Keratinocyte (primary cell): ENCODE measurements at regions not wholly inside any gene's neighbourhood (a gene's known extent, or its start where the extent isn't known, plus 50 kb on each side); places are given as distances from the start of the nearest gene placed in this dataset.

Source experiments
- DNase-seq: peaks from one replicate; pipeline ENCODE4 v3.0.0-alpha.2; 2011; ENCODE audit warnings: low read depth, missing footprints, low spot score
- FAIRE-seq: peaks from 2 replicates; lab custom pipeline; 2011; peaks lifted over from hg19 to GRCh38; lab: Jason Lieb, UNC
- H2AFZ ChIP-seq: 2 replicates; pipeline ENCODE4 v1.6.0; 2012; ENCODE audit warnings: low read length, control low read depth, inconsistent platforms; ENCODE audit not compliant: control insufficient read depth
- H3K27ac ChIP-seq: 2 replicates; pipeline ENCODE4 v1.5.1; 2011; ENCODE audit warnings: low read length; ENCODE audit not compliant: control insufficient read depth, insufficient read depth
- H3K27me3 ChIP-seq: 3 replicates; pipeline ENCODE4 v1.6.0; 2011; ENCODE audit warnings: low read length; ENCODE audit not compliant: control insufficient read depth, insufficient read depth; ENCODE audit errors: extremely low read depth
- H3K36me3 ChIP-seq, 2 experiments: 2 replicates in 1 of 2; 3 replicates in 1 of 2; pipeline ENCODE4 v1.5.1; 2011; ENCODE audit warnings: low read length in 2 of 2, mild to moderate bottlenecking in 1 of 2; ENCODE audit not compliant: control insufficient read depth in 2 of 2, insufficient read depth in 2 of 2; ENCODE audit errors: extremely low read depth in 1 of 2
- H3K4me1 ChIP-seq: 3 replicates; pipeline ENCODE4 v1.5.1; 2011; ENCODE audit warnings: low read length; ENCODE audit not compliant: control insufficient read depth, insufficient read depth; ENCODE audit errors: extremely low read depth
- H3K4me2 ChIP-seq: 3 replicates; pipeline ENCODE4 v1.6.0; 2011; ENCODE audit warnings: low read depth, low read length; ENCODE audit not compliant: control insufficient read depth, insufficient read depth; ENCODE audit errors: extremely low read depth
- H3K4me3 ChIP-seq, 3 experiments: fragments of 200-600 bp in 1 of 3; sonication (generic) in 1 of 3; 2 replicates in 2 of 3; 3 replicates in 1 of 3; pipeline ENCODE4 v1.5.1; 2011 to 2016; ENCODE audit warnings: low read length in 3 of 3, mild to moderate bottlenecking in 3 of 3, control low read depth in 2 of 3, inconsistent platforms in 1 of 3, low read depth in 1 of 3, mixed read lengths in 1 of 3, mixed run types in 1 of 3, moderate library complexity in 1 of 3; ENCODE audit not compliant: control insufficient read depth in 2 of 3, insufficient read depth in 2 of 3; ENCODE audit errors: extremely low read depth in 1 of 3
- H3K79me2 ChIP-seq: 2 replicates; pipeline ENCODE4 v1.6.0; 2012; ENCODE audit warnings: low read length; ENCODE audit not compliant: control insufficient read depth, insufficient read depth
- H3K9ac ChIP-seq: 3 replicates; pipeline ENCODE4 v1.6.0; 2011; ENCODE audit warnings: low read length; ENCODE audit not compliant: control insufficient read depth, insufficient read depth; ENCODE audit errors: extremely low read depth
- H3K9me1 ChIP-seq: 3 replicates; pipeline ENCODE4 v1.6.0; 2011; ENCODE audit warnings: low read length; ENCODE audit not compliant: control insufficient read depth, insufficient read depth; ENCODE audit errors: extremely low read depth
- H3K9me3 ChIP-seq: 2 replicates; pipeline ENCODE4 v1.5.1; 2012; ENCODE audit warnings: low read depth, low read length; ENCODE audit not compliant: control insufficient read depth
- H4K20me1 ChIP-seq: 3 replicates; pipeline ENCODE4 v1.6.0; 2011; ENCODE audit warnings: low read length; ENCODE audit not compliant: control insufficient read depth, insufficient read depth; ENCODE audit errors: extremely low read depth
- EZH2 ChIP-seq: IDR thresholded peaks from one replicate; pipeline ENCODE4 v1.6.1; 2012; ENCODE audit warnings: inconsistent platforms, mild to moderate bottlenecking, low read length, moderate library complexity
- dilution Hi-C: fragments of 300-500 bp; cut with MboI; formaldehyde crosslinking; loops from one replicate; pipeline ENCODE4 v1.7.0; 2020; ENCODE audit warnings: low sequenced_read_pairs; ENCODE audit not compliant: extremely low pct_ligation_motif_present
- TF ChIP-seq, protein P1 (sequence below), 3 experiments: IDR thresholded peaks in 1 of 3; conservative IDR thresholded peaks in 1 of 3; optimal IDR thresholded peaks in 1 of 3; 2 replicates in 2 of 3; 3 replicates in 1 of 3; pipeline versions ENCODE3 to v1.5.1; 2011; ENCODE audit warnings: low read length in 3 of 3, mild to moderate bottlenecking in 3 of 3, moderate library complexity in 2 of 3, control low read depth in 1 of 3, inconsistent platforms in 1 of 3; ENCODE audit not compliant: insufficient read depth in 2 of 3; ENCODE audit errors: extremely low read depth in 1 of 3

DNA sequence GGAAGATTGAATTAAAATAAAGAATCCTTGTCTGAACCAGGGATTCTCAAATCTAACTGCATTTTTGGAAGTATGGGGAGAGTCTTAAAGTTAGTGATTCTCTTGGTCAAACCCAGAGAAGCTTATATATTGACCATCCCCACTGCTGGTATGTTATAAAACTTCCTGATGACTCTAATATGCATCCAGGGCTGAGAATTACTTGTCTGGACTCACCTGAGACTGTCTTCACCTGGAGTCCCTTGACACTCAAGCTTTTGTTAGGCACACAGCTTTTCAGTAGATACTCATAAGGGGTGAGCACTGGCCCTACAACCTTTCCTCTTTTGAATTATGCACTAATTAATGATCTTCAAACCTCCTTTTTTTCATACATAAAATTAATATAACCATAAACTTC lies 149.6 kb upstream of the GULP1 start:
- peak overlapping the region; percentile 80 for H3K27ac ChIP-seq
- H3K4me1 ChIP-seq = peaks cover 19% of the 10 kb centered on the region
- H3K4me2 ChIP-seq = peak overlapping the region; percentile 54
- H3K9ac ChIP-seq = peak overlapping the region; percentile 10
- H3K4me3 ChIP-seq = no peak overlapping the region
- dilution Hi-C loops = no loop called here
- no peaks in the 10 kb centered on the region for H4K20me1 ChIP-seq
- H3K27me3 ChIP-seq = no peaks in the 10 kb centered on the region
- no peak for DNase-seq
- H3K9me1 ChIP-seq = no peaks in the 10 kb centered on the region
- H3K36me3 ChIP-seq = no peaks in the 10 kb centered on the region
- TF ChIP-seq, protein P1, sequence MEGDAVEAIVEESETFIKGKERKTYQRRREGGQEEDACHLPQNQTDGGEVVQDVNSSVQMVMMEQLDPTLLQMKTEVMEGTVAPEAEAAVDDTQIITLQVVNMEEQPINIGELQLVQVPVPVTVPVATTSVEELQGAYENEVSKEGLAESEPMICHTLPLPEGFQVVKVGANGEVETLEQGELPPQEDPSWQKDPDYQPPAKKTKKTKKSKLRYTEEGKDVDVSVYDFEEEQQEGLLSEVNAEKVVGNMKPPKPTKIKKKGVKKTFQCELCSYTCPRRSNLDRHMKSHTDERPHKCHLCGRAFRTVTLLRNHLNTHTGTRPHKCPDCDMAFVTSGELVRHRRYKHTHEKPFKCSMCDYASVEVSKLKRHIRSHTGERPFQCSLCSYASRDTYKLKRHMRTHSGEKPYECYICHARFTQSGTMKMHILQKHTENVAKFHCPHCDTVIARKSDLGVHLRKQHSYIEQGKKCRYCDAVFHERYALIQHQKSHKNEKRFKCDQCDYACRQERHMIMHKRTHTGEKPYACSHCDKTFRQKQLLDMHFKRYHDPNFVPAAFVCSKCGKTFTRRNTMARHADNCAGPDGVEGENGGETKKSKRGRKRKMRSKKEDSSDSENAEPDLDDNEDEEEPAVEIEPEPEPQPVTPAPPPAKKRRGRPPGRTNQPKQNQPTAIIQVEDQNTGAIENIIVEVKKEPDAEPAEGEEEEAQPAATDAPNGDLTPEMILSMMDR (optimal IDR thresholded peaks at IDR 0.05 in 1 of 3, IDR thresholded peaks at IDR 0.05 in 1 of 3, conservative IDR thresholded peaks at IDR 0.05 in 1 of 3; ENCODE audit: extremely low read depth in 1 of 3, insufficient read depth in 2 of 3, low read length in 3 of 3) = no peak
- no peak for TF ChIP-seq EZH2
- no peaks in the 10 kb centered on the region for H3K79me2 ChIP-seq
- peak overlapping the region; percentile 82 for H2AFZ ChIP-seq
- no peaks in the 10 kb centered on the region for H3K9me3 ChIP-seq
- peak; percentile 5 for FAIRE-seq

DNA sequence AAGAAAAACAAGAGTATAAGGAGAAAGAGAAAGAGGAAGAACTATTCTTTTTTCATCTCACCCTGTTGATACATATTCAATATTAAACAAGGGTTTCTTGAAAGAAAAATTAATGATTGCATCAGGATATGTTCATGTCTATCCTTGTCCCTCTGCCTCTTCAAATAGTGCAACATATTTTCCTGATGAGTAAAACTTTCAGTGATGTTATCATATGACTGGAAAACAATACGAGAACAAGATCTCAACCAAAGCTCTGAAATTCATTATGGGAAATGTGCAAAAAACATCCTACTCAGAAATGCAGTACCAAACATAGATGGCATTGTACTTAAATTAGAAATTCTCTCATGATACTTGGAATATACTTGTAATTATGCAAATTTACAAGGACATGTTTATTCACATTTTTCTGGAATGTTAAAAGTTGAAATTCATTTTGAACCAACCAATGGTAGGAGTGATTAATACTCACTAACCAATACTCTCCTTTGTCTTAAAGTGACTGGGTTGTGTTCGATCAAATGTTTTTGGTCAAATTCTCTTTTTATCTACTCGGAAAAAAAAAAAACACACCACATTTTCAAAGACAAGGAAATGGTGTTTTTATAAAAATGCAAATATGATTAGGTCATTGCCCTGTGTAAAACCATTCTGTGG lies 148.9 kb upstream of the GULP1 start:
- Histone ChIP-seq H3K79me2 (no peaks in the 10 kb centered on the region), H3K27ac (peak overlapping the region; percentile 80), H3K36me3 (no peaks in the 10 kb centered on the region), H3K27me3 (no peaks in the 10 kb centered on the region), H2AFZ (peak overlapping the region; percentile 82), H4K20me1 (no peaks in the 10 kb centered on the region), H3K4me1 (peaks cover 19% of the 10 kb centered on the region), H3K9ac (no peak overlapping the region), H3K9me1 (no peaks in the 10 kb centered on the region), H3K4me2 (peak overlapping the region; percentile 54), H3K4me3 (no peak overlapping the region), H3K9me3 (no peaks in the 10 kb centered on the region)
- no peak for TF ChIP-seq EZH2
- FAIRE-seq (peak; percentile 69), DNase-seq (peak; percentile 21)
- dilution Hi-C loops = no loop called here

DNA sequence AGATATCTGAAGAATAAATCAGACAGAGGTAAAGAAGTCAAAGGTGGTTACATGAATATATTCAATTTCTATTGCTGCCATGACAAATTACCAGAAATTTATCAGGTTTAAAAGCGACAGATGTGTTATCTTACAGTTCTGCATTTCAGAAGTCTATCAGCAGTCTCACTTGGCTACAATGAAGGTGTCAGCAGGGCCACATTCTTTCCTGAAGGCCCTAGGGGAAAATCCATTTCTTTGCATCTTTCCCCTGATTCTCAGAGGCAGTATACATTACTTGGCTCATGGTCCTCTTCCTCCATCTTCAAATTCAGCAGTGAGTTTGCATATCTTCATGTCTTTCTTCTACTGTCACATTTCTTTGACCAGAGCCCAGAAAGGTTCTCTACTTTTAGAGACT lies 145.8 kb upstream of the GULP1 start:
- H3K27ac ChIP-seq = no peak overlapping the region
- TF ChIP-seq EZH2 = no peak
- TF ChIP-seq, protein P1 (optimal IDR thresholded peaks at IDR 0.05 in 1 of 3, IDR thresholded peaks at IDR 0.05 in 1 of 3, conservative IDR thresholded peaks at IDR 0.05 in 1 of 3; ENCODE audit: extremely low read depth in 1 of 3, insufficient read depth in 2 of 3, low read length in 3 of 3) = no peak
- FAIRE-seq = peak; percentile 44

More for the DNA sequence above, 145.8 kb upstream of the GULP1 start:
- Histone ChIP-seq H3K4me3 (no peak overlapping the region), H3K9me1 (no peaks in the 10 kb centered on the region), H3K27me3 (no peaks in the 10 kb centered on the region), H2AFZ (no peak overlapping the region), H3K4me2 (no peak overlapping the region), H3K9me3 (no peaks in the 10 kb centered on the region), H3K4me1 (peaks cover 19% of the 10 kb centered on the region), H3K36me3 (no peaks in the 10 kb centered on the region), H3K79me2 (no peaks in the 10 kb centered on the region), H4K20me1 (no peaks in the 10 kb centered on the region), H3K9ac (no peak overlapping the region)
- dilution Hi-C loops = no loop called here
- no peak for DNase-seq
